Fibroblast of lung (primary cell): ENCODE measurements at regions not wholly inside any gene's neighbourhood (a gene's known extent, or its start where the extent isn't known, plus 50 kb on each side); places are given as distances from the start of the nearest gene placed in this dataset.

Experiments
- DNase-seq, 2 donors: peaks; one replicate each; pipeline versions ENCODE4 v3.0.0 to v3.0.0-alpha.2; 2010; ENCODE audit warnings: low read depth in 2 of 2
- H2AFZ ChIP-seq: 2 replicates; pipeline ENCODE4 v1.5.1; 2012; ENCODE audit warnings: low read length, control low read depth, inconsistent platforms
- H3K27ac ChIP-seq: 2 replicates; pipeline ENCODE4 v1.5.1; 2011; ENCODE audit warnings: low read length, control low read depth; ENCODE audit not compliant: insufficient read depth
- H3K27me3 ChIP-seq: 2 replicates; pipeline ENCODE4 v1.5.1; 2011; ENCODE audit warnings: mild to moderate bottlenecking, low read length; ENCODE audit not compliant: control insufficient read depth, insufficient read depth
- H3K36me3 ChIP-seq: 2 replicates; pipeline ENCODE4 v1.5.1; 2011; ENCODE audit warnings: low read length; ENCODE audit not compliant: control insufficient read depth, insufficient read depth
- H3K4me1 ChIP-seq: 2 replicates; pipeline ENCODE4 v1.5.1; 2011; ENCODE audit warnings: low read length; ENCODE audit not compliant: control insufficient read depth, insufficient read depth; ENCODE audit errors: extremely low read depth
- H3K4me2 ChIP-seq: 2 replicates; pipeline ENCODE4 v1.5.1; 2011; ENCODE audit warnings: low read length, control low read depth; ENCODE audit not compliant: insufficient read depth; ENCODE audit errors: extremely low read depth
- H3K4me3 ChIP-seq, 4 experiments: fragments of 200-600 bp in 1 of 4; sonication (generic) in 1 of 4; replicated peaks in 1 of 4; 2 replicates each; pipeline ENCODE4 v1.5.1; 2011 to 2016; ENCODE audit warnings: low read length in 4 of 4, low read depth in 3 of 4, mild to moderate bottlenecking in 3 of 4, control low read depth in 2 of 4, inconsistent platforms in 1 of 4, mixed read lengths in 1 of 4; ENCODE audit not compliant: insufficient read depth in 1 of 4; ENCODE audit errors: control extremely low read depth in 1 of 4
- H3K79me2 ChIP-seq: 2 replicates; pipeline ENCODE4 v1.5.1; 2012; ENCODE audit warnings: mild to moderate bottlenecking, low read length, inconsistent platforms; ENCODE audit not compliant: control insufficient read depth, insufficient read depth
- H3K9ac ChIP-seq: 2 replicates; pipeline ENCODE4 v1.5.1; 2011; ENCODE audit warnings: mild to moderate bottlenecking, low read length, control low read depth; ENCODE audit not compliant: insufficient read depth
- H3K9me3 ChIP-seq: 2 replicates; pipeline ENCODE4 v1.5.1; 2012; ENCODE audit warnings: low read depth, low read length; ENCODE audit not compliant: control insufficient read depth, insufficient read depth
- H4K20me1 ChIP-seq: 2 replicates; pipeline ENCODE4 v1.5.1; 2011; ENCODE audit warnings: low read length; ENCODE audit not compliant: control insufficient read depth, insufficient read depth; ENCODE audit errors: extremely low read depth
- EZH2 ChIP-seq: IDR thresholded peaks from 2 replicates; pipeline ENCODE4 v1.5.1; 2012; ENCODE audit warnings: low read length, control low read depth, mild to moderate bottlenecking; ENCODE audit errors: missing control alignments
- TF ChIP-seq, protein P1 (sequence below), 2 donors: IDR thresholded peaks in 1 of 2; conservative IDR thresholded peaks in 1 of 2; 1 replicate in 1 of 2; 2 replicates in 1 of 2; pipeline ENCODE4 v1.5.1; 2011 to 2012; ENCODE audit warnings: low read length in 2 of 2, control low read depth in 1 of 2, inconsistent platforms in 1 of 2, low read depth in 1 of 2, mild to moderate bottlenecking in 1 of 2

DNA sequence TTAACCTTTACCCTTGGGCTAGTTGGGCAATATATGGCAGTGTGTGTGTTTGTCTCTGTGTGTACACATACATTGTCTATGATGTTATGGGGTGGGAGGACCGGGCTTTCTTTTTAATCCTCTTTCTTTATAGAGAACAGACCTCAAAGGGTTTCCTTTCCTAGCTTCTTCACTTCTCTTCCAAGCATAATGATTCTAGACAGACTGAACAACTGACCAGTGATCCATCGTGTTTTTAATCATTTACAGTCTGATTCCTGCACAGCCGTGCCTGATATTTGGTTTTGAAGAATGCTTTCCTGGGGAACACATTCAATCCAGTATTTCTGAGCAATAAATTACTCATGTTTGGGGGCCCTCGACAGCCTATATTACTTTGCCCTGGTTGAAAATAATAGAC lies 481.1 kb upstream of the DCN start:
- Histone ChIP-seq H3K4me1 (no peaks in the 10 kb centered on the region), H3K4me3 (no peak overlapping the region), H4K20me1 (no peaks in the 10 kb centered on the region), H2AFZ (no peak overlapping the region), H3K9me3 (no peaks in the 10 kb centered on the region), H3K9ac (no peak overlapping the region), H3K79me2 (no peaks in the 10 kb centered on the region), H3K36me3 (no peaks in the 10 kb centered on the region), H3K27ac (no peak overlapping the region), H3K27me3 (no peaks in the 10 kb centered on the region), H3K4me2 (no peak overlapping the region)
- TF ChIP-seq, protein P1, sequence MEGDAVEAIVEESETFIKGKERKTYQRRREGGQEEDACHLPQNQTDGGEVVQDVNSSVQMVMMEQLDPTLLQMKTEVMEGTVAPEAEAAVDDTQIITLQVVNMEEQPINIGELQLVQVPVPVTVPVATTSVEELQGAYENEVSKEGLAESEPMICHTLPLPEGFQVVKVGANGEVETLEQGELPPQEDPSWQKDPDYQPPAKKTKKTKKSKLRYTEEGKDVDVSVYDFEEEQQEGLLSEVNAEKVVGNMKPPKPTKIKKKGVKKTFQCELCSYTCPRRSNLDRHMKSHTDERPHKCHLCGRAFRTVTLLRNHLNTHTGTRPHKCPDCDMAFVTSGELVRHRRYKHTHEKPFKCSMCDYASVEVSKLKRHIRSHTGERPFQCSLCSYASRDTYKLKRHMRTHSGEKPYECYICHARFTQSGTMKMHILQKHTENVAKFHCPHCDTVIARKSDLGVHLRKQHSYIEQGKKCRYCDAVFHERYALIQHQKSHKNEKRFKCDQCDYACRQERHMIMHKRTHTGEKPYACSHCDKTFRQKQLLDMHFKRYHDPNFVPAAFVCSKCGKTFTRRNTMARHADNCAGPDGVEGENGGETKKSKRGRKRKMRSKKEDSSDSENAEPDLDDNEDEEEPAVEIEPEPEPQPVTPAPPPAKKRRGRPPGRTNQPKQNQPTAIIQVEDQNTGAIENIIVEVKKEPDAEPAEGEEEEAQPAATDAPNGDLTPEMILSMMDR (conservative IDR thresholded peaks at IDR 0.05 in 1 of 2, IDR thresholded peaks at IDR 0.05 in 1 of 2; ENCODE audit: low read depth in 1 of 2, low read length in 2 of 2), result no peak
- TF ChIP-seq EZH2, result no peak
- no peak for DNase-seq

- Histone ChIP-seq H3K36me3 (no peaks in the 10 kb centered on the region), H3K9me3 (no peaks in the 10 kb centered on the region), H3K27me3 (no peaks in the 10 kb centered on the region), H3K4me1 (no peaks in the 10 kb centered on the region), H4K20me1 (no peaks in the 10 kb centered on the region), H3K4me3 (no peak overlapping the region), H3K79me2 (no peaks in the 10 kb centered on the region), H3K27ac (no peak overlapping the region), H2AFZ (no peak overlapping the region), H3K4me2 (no peak overlapping the region), H3K9ac (no peak overlapping the region)
- no peak for DNase-seq
- TF ChIP-seq, protein P1 (conservative IDR thresholded peaks at IDR 0.05 in 1 of 2, IDR thresholded peaks at IDR 0.05 in 1 of 2; ENCODE audit: low read depth in 1 of 2, low read length in 2 of 2), result no peak
- TF ChIP-seq EZH2, result no peak
These were observed 480.7 kb upstream of the DCN start for GRCh38 chr12:91663310-91663709.

DNA sequence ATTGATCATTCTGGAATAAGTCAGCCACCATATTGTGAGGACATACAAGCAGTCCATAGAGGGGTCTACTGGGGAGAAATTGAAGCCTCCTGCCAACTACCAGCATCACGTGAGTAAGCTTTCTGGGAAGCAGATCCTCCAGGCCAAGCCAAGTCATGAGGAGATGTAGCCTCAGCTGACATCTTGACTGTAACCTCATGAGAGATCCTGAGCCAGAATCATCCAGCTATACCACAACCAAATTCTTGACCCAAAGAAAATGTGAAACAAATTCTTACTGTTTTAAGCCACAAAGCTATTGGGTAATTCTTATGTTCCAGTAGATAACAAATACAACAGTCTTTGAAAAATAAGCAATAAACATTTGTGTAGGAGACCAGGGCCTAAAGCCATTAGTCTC lies 479.4 kb upstream of the DCN start:
- H3K79me2 ChIP-seq, result no peaks in the 10 kb centered on the region
- no peaks in the 10 kb centered on the region for H3K27me3 ChIP-seq
- no peak overlapping the region for H2AFZ ChIP-seq
- H3K4me3 ChIP-seq, result no peak overlapping the region
- no peaks in the 10 kb centered on the region for H3K4me1 ChIP-seq
- H3K36me3 ChIP-seq, result no peaks in the 10 kb centered on the region
- H3K4me2 ChIP-seq, result no peak overlapping the region
- no peaks in the 10 kb centered on the region for H4K20me1 ChIP-seq
- DNase-seq, result peak; percentile 30 to 32
- H3K27ac ChIP-seq, result no peak overlapping the region
- H3K9ac ChIP-seq, result no peak overlapping the region
- no peaks in the 10 kb centered on the region for H3K9me3 ChIP-seq
- no peak for TF ChIP-seq EZH2
- TF ChIP-seq, protein P1 (conservative IDR thresholded peaks at IDR 0.05 in 1 of 2, IDR thresholded peaks at IDR 0.05 in 1 of 2; ENCODE audit: low read depth in 1 of 2, low read length in 2 of 2), result no peak
